Hepatocyte (in vitro differentiated cells): ENCODE measurements at regions not wholly inside any gene's neighbourhood (a gene's known extent, or its start where the extent isn't known, plus 50 kb on each side); places are given as distances from the start of the nearest gene placed in this dataset.

Experiments
- EZH2 ChIP-seq: fragments of 200-600 bp; sonication (generic); IDR thresholded peaks from 2 replicates; pipeline ENCODE4 v1.6.1; 2016; ENCODE audit warnings: antibody characterized with exemption, mild to moderate bottlenecking, borderline replicate concordance
- EZH2phosphoT487 ChIP-seq: fragments of 200-600 bp; sonication (generic); IDR thresholded peaks from one replicate; pipeline ENCODE4 v1.6.1; 2018; ENCODE audit warnings: antibody characterized with exemption, mild to moderate bottlenecking, low read depth, moderate library complexity; ENCODE audit not compliant: unreplicated experiment, severe bottlenecking
- TF ChIP-seq, protein P1 (sequence below): fragments of 200-600 bp; sonication (generic); IDR thresholded peaks from 2 replicates; pipeline ENCODE4 v1.5.1; 2016; ENCODE audit warnings: antibody characterized with exemption, mild to moderate bottlenecking; ENCODE audit not compliant: poor library complexity

DNA sequence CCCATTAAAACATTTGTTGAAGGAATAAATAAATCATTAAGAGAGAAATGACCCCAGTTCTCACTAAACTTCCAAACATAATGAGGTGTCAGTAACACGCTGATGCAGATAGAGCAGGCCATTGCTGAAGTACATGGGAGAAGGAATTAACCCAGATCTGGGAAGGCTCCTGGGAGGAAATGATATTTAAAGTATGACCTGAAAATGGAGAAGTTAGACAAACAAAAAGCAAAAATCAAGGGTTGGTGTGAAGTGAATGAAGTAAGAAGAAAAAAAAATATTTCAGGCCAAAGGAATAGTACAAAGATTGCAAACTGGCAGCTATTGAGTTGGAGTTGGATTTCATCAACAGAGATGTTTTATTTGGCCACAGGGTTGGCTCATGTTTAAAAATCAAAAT lies 71.4 kb downstream of the RGS2 start:
- TF ChIP-seq, protein P1, sequence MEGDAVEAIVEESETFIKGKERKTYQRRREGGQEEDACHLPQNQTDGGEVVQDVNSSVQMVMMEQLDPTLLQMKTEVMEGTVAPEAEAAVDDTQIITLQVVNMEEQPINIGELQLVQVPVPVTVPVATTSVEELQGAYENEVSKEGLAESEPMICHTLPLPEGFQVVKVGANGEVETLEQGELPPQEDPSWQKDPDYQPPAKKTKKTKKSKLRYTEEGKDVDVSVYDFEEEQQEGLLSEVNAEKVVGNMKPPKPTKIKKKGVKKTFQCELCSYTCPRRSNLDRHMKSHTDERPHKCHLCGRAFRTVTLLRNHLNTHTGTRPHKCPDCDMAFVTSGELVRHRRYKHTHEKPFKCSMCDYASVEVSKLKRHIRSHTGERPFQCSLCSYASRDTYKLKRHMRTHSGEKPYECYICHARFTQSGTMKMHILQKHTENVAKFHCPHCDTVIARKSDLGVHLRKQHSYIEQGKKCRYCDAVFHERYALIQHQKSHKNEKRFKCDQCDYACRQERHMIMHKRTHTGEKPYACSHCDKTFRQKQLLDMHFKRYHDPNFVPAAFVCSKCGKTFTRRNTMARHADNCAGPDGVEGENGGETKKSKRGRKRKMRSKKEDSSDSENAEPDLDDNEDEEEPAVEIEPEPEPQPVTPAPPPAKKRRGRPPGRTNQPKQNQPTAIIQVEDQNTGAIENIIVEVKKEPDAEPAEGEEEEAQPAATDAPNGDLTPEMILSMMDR: no peak
- TF ChIP-seq EZH2 (no peak), EZH2phosphoT487 (no peak)
